ENCODE measurements at regions not wholly inside any gene's neighbourhood (a gene's known extent, or its start where the extent isn't known, plus 50 kb on each side); places are given as distances from the start of the nearest gene placed in this dataset.

- in situ Hi-C loops (cut with HindIII; ENCODE audit: low pct_unique_long_range_greater_than_20kb, low sequenced_read_pairs): no loop called here
- no TSS peak for BruUV-seq (replicated peaks)
- no peaks in the 10 kb centered on the region for H3K27me3 ChIP-seq (ENCODE audit: control insufficient read depth, insufficient read depth, low read length)
- H3K4me3 ChIP-seq (ENCODE audit: low read depth in 2 of 2, low read length in 2 of 2): no peak overlapping the region
- no peak for TF ChIP-seq TCF7L2 (IDR thresholded peaks at IDR 0.05; ENCODE audit: low read depth, low read length)
- TF ChIP-seq REST (IDR thresholded peaks at IDR 0.05; ENCODE audit: insufficient read depth in 1 of 2, low read depth in 2 of 2, low read length in 1 of 2): no peak
- TF ChIP-seq SIN3A (IDR thresholded peaks at IDR 0.05; ENCODE audit: borderline replicate concordance, insufficient read depth, low read depth, low read length): no peak
- TF ChIP-seq CTCF (IDR thresholded peaks at IDR 0.05): no peak
- TF ChIP-seq POLR2AphosphoS5 (IDR thresholded peaks at IDR 0.05; ENCODE audit: low read depth, low read length): no peak
- H3K27ac ChIP-seq (ENCODE audit: low read length): no peak overlapping the region
- H3K9me3 ChIP-seq (ENCODE audit: control insufficient read depth, insufficient read depth, low read depth, low read length): no peaks in the 10 kb centered on the region
- ChIA-PET POLR2A (no interaction called here), CTCF (no interaction called here)
- DNase-seq (ENCODE audit: low read depth, low spot score): no peak
- no peaks in the 10 kb centered on the region for H3K4me1 ChIP-seq (ENCODE audit: control insufficient read depth, insufficient read depth, low read length)
- intact Hi-C loops (cut with micrococcal nuclease; ENCODE audit: unreplicated experiment): no loop called here
- H3K36me3 ChIP-seq (ENCODE audit: control insufficient read depth, insufficient read depth, low read length): no peaks in the 10 kb centered on the region
- ATAC-seq: no peak
Measured at GRCh38 chr3:16818194-16818593, 66.6 kb upstream of the PLCL2 start.

- intact Hi-C loops (cut with micrococcal nuclease; ENCODE audit: unreplicated experiment): no loop called here
- H3K4me1 ChIP-seq (ENCODE audit: control insufficient read depth, insufficient read depth, low read length): no peaks in the 10 kb centered on the region
- ChIA-PET CTCF (no interaction called here), POLR2A (no interaction called here)
- TF ChIP-seq POLR2AphosphoS5 (IDR thresholded peaks at IDR 0.05; ENCODE audit: low read depth, low read length) (no peak), CTCF (IDR thresholded peaks at IDR 0.05) (no peak)
- no peaks in the 10 kb centered on the region for H3K27me3 ChIP-seq (ENCODE audit: control insufficient read depth, insufficient read depth, low read length)
- no peak for DNase-seq (ENCODE audit: low read depth, low spot score)
- H3K4me3 ChIP-seq (ENCODE audit: low read depth in 2 of 2, low read length in 2 of 2): no peak overlapping the region
- no peaks in the 10 kb centered on the region for H3K9me3 ChIP-seq (ENCODE audit: control insufficient read depth, insufficient read depth, low read depth, low read length)
- in situ Hi-C loops (cut with HindIII; ENCODE audit: low pct_unique_long_range_greater_than_20kb, low sequenced_read_pairs): no loop called here
- no TSS peak for BruUV-seq (replicated peaks)
- H3K36me3 ChIP-seq (ENCODE audit: control insufficient read depth, insufficient read depth, low read length): no peaks in the 10 kb centered on the region
- ATAC-seq: no peak
- no peak overlapping the region for H3K27ac ChIP-seq (ENCODE audit: low read length)
Measured at GRCh38 chr3:16818945-16819344, 65.8 kb upstream of the PLCL2 start.

- ATAC-seq: no peak
- Histone ChIP-seq H3K9me3 (ENCODE audit: control insufficient read depth, insufficient read depth, low read depth, low read length) (no peaks in the 10 kb centered on the region), H3K27ac (ENCODE audit: low read length) (no peak overlapping the region), H3K27me3 (ENCODE audit: control insufficient read depth, insufficient read depth, low read length) (no peaks in the 10 kb centered on the region), H3K36me3 (ENCODE audit: control insufficient read depth, insufficient read depth, low read length) (no peaks in the 10 kb centered on the region), H3K4me3 (ENCODE audit: low read depth in 2 of 2, low read length in 2 of 2) (no peak overlapping the region), H3K4me1 (ENCODE audit: control insufficient read depth, insufficient read depth, low read length) (no peaks in the 10 kb centered on the region)
- ChIA-PET CTCF (no interaction called here), POLR2A (no interaction called here)
- in situ Hi-C loops (cut with HindIII; ENCODE audit: low pct_unique_long_range_greater_than_20kb, low sequenced_read_pairs): no loop called here
- BruUV-seq (replicated peaks): no TSS peak
- no peak for DNase-seq (ENCODE audit: low read depth, low spot score)
- TF ChIP-seq TCF7L2 (IDR thresholded peaks at IDR 0.05; ENCODE audit: low read depth, low read length): no peak
- TF ChIP-seq REST (IDR thresholded peaks at IDR 0.05; ENCODE audit: insufficient read depth in 1 of 2, low read depth in 2 of 2, low read length in 1 of 2): no peak
- TF ChIP-seq CTCF (IDR thresholded peaks at IDR 0.05): no peak
- TF ChIP-seq SIN3A (IDR thresholded peaks at IDR 0.05; ENCODE audit: borderline replicate concordance, insufficient read depth, low read depth, low read length): no peak
- no peak for TF ChIP-seq POLR2AphosphoS5 (IDR thresholded peaks at IDR 0.05; ENCODE audit: low read depth, low read length)
- intact Hi-C loops (cut with micrococcal nuclease; ENCODE audit: unreplicated experiment): no loop called here
Measured at GRCh38 chr3:16820485-16820884, 64.3 kb upstream of the PLCL2 start.

All from Panc1 (cell line).